HepG2 (cell line): ENCODE measurements at regions not wholly inside any gene's neighbourhood (a gene's known extent, or its start where the extent isn't known, plus 50 kb on each side); places are given as distances from the start of the nearest gene placed in this dataset.
A peak's percentile ranks its signal among the peaks of the same experiment; 100 is the strongest.
"Not testable (repeated sequence)": the region's sequence is repeated elsewhere in the genome, so short reads cannot be mapped to it uniquely, and the experiment has no call there.

Experiments used
- ATAC-seq: fragments of 200-7000 bp; cut with Tn5 transposase; 3 replicates; pipeline ENCODE4 v1.9.1; 2020; ENCODE audit warnings: mild to moderate bottlenecking, moderate library complexity
- BruUV-seq: library from RNA; stranded (reverse); fragments of 400-500 nt; replicated peaks from 2 replicates; lab custom pipeline; 2021; lab: Mats Ljungman, UMichigan
- CTCF ChIA-PET: fragments of 300-600 bp; formaldehyde crosslinking; extraction: SDS; loops from one replicate; lab custom pipeline; 2021; ENCODE audit warnings: low total read pairs, inconsistent platforms, low intra/inter-chr PET ratio; lab: Yijun Ruan, JAX
- POLR2A ChIA-PET: fragments of 350-600 bp; sonication (Branson Sonifier 250); formaldehyde crosslinking; loops from one replicate; lab custom pipeline; 2020; ENCODE audit warnings: antibody characterized with exemption, inconsistent platforms; lab: Yijun Ruan, JAX
- DNase-seq: peaks from one replicate; pipeline ENCODE4 v3.0.0-alpha.2; 2015; ENCODE audit warnings: low spot score
- FAIRE-seq: peaks from 3 replicates; lab custom pipeline; 2011; peaks lifted over from hg19 to GRCh38; lab: Jason Lieb, UNC
- H2AFZ ChIP-seq: one replicate; pipeline ENCODE4 v1.6.1; 2011; ENCODE audit warnings: low read length, inconsistent platforms
- H3K27ac ChIP-seq: fragments of 300-600 bp; 3 replicates; pipeline ENCODE4 v1.8.0; 2011; ENCODE audit warnings: mixed run types, mild to moderate bottlenecking, mixed read lengths, low read length, inconsistent platforms; ENCODE audit not compliant: insufficient read depth; ENCODE audit errors: extremely low read length
- H3K27me3 ChIP-seq, 2 experiments: fragments of 200-600 bp in 1 of 2; 2 replicates in 1 of 2; 3 replicates in 1 of 2; pipeline versions ENCODE4 v1.6.0 to v1.8.0; 2011; ENCODE audit warnings: low read length in 2 of 2, mild to moderate bottlenecking in 2 of 2, moderate library complexity in 2 of 2, inconsistent platforms in 1 of 2; ENCODE audit not compliant: insufficient read depth in 2 of 2, control insufficient read depth in 1 of 2
- H3K36me3 ChIP-seq, 2 experiments: fragments of 200-600 bp in 1 of 2; replicated peaks in 1 of 2; 2 replicates in 1 of 2; 3 replicates in 1 of 2; pipeline versions ENCODE4 v1.5.1 to v1.8.0; 2011; ENCODE audit warnings: low read length in 2 of 2, inconsistent platforms in 1 of 2; ENCODE audit not compliant: insufficient read depth in 2 of 2, control insufficient read depth in 1 of 2
- H3K4me1 ChIP-seq: 2 replicates; pipeline ENCODE4 v1.5.1; 2012; ENCODE audit warnings: low read length, inconsistent platforms; ENCODE audit not compliant: insufficient read depth
- H3K4me2 ChIP-seq: 2 replicates; pipeline ENCODE4 v1.6.0; 2011; ENCODE audit warnings: low read depth, low read length, inconsistent platforms
- H3K4me3 ChIP-seq, 3 experiments: fragments of 200-600 bp in 1 of 3; sonication (generic), shearing (Covaris generic) in 1 of 3; replicated peaks in 1 of 3; 2 replicates each; pipeline ENCODE4 v1.5.1; 2011 to 2016; ENCODE audit warnings: low read length in 3 of 3, inconsistent platforms in 2 of 3, low read depth in 2 of 3, mild to moderate bottlenecking in 2 of 3, control low read depth in 1 of 3, mixed read lengths in 1 of 3; ENCODE audit not compliant: insufficient read depth in 1 of 3
- H3K79me2 ChIP-seq: one replicate; pipeline ENCODE4 v1.6.1; 2011; ENCODE audit warnings: low read length, inconsistent platforms; ENCODE audit not compliant: insufficient read depth
- H3K9ac ChIP-seq: 2 replicates; pipeline ENCODE4 v1.6.0; 2011; ENCODE audit warnings: mild to moderate bottlenecking, low read depth, low read length, inconsistent platforms; ENCODE audit not compliant: insufficient read depth
- H3K9me3 ChIP-seq: 2 replicates; pipeline ENCODE4 v1.5.1; 2012; ENCODE audit warnings: mild to moderate bottlenecking, low read length
- H4K20me1 ChIP-seq: 2 replicates; pipeline ENCODE4 v1.6.0; 2011; ENCODE audit warnings: inconsistent platforms, mild to moderate bottlenecking, low read length, moderate library complexity; ENCODE audit not compliant: insufficient read depth
- CAMTA2 ChIP-seq: sonication (generic); formaldehyde crosslinking; IDR thresholded peaks from 2 replicates; pipeline ENCODE4 v1.4.0; 2020; ENCODE audit warnings: mild to moderate bottlenecking, missing genetic modification reagents, borderline replicate concordance
- FOXC1 ChIP-seq: sonication (generic); formaldehyde crosslinking; IDR thresholded peaks from 2 replicates; pipeline ENCODE4 v1.8.0; 2022; ENCODE audit warnings: mild to moderate bottlenecking, missing genetic modification reagents, borderline replicate concordance
- HNF1B ChIP-seq: sonication (generic); formaldehyde crosslinking; IDR thresholded peaks from 2 replicates; pipeline ENCODE4 v1.5.1; 2020; ENCODE audit warnings: mild to moderate bottlenecking, moderate library complexity, missing genetic modification reagents
- PHF21A ChIP-seq: sonication (generic); formaldehyde crosslinking; IDR thresholded peaks from 2 replicates; pipeline ENCODE4 v1.5.0; 2020; ENCODE audit warnings: mild to moderate bottlenecking, missing genetic modification reagents
- TEAD3 ChIP-seq: optimal IDR thresholded peaks from 2 replicates; pipeline ENCODE3; 2016; ENCODE audit warnings: borderline replicate concordance
- TP53 ChIP-seq: sonication (generic); formaldehyde crosslinking; conservative IDR thresholded peaks from 2 replicates; pipeline ENCODE4 v1.4.0; 2020; ENCODE audit warnings: missing genetic modification reagents
- ZNF292 ChIP-seq: sonication (generic); formaldehyde crosslinking; IDR thresholded peaks from 2 replicates; pipeline ENCODE4 v1.8.1; 2022; ENCODE audit warnings: mild to moderate bottlenecking, low read depth, missing genetic modification reagents, borderline replicate concordance
- ZNF644 ChIP-seq: IDR thresholded peaks from 2 replicates; pipeline ENCODE4 v1.6.1; 2016; ENCODE audit warnings: low read depth
- ZNF790 ChIP-seq: sonication (generic); formaldehyde crosslinking; IDR thresholded peaks from 2 replicates; pipeline ENCODE4 v1.8.0; 2022; ENCODE audit warnings: missing genetic modification reagents, mild to moderate bottlenecking, borderline replicate concordance
- WGBS: methylation state at CpG from one replicate; pipeline ENCODE4 v1.1.6; 2017; ENCODE audit warnings: low lambda C conversion rate; 5-methylcytosine and 5-hydroxymethylcytosine counted together
- in situ Hi-C: cut with HindIII; loops from 2 replicates; pipeline ENCODE4 v1.10.0; 2017; ENCODE audit warnings: low pct_unique_long_range_greater_than_20kb; ENCODE audit not compliant: extremely low pct_ligation_motif_present
- intact Hi-C: fragments of 100-400 bp; cut with micrococcal nuclease; formaldehyde crosslinking; loops from one replicate; pipeline ENCODE4 v1.10.0; 2022; ENCODE audit not compliant: unreplicated experiment
- TF ChIP-seq, protein P1 (sequence below): sonication (generic); IDR thresholded peaks from 2 replicates; pipeline ENCODE4 v1.6.1; 2016; ENCODE audit warnings: low read depth, borderline replicate concordance
- TF ChIP-seq, protein P2 (sequence below): sonication (generic); formaldehyde crosslinking; IDR thresholded peaks from 2 replicates; pipeline ENCODE4 v1.4.0; 2020; ENCODE audit warnings: missing genetic modification reagents
- TF ChIP-seq, protein P3 (sequence below): sonication (generic); formaldehyde crosslinking; IDR thresholded peaks from 2 replicates; pipeline ENCODE4 v1.4.0; 2020; ENCODE audit warnings: missing genetic modification reagents

DNA sequence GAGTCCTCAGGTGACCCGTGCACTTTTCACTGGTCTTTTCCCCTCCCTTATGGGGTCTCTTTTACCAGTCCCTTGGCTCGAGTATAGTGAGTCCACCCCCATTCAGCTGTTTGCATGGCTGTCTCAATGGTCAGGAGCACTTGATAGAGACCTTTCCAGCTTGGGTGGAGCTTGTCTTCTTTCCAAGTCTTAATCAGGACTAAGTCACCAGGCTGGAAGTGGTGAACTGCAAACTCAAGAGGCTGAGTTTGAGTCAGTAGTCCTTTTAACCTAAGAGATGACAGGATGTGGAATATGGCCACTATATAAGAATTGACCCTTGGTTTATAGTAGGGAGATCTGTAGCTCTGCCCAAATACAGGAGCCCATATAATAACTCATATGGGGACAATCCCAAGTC is 279.7 kb downstream of the PYDC2 start:
- intact Hi-C loops: loop anchor here (2.0 kb wide), 1 partner anchor 14 kb away; no protein-coding TSS in a partner anchor
- no peak for ATAC-seq
- Histone ChIP-seq H3K4me1 (peaks cover 37% of the 10 kb centered on the region), H3K9me3 (peaks cover 5% of the 10 kb centered on the region; the same call in 1 of the 2 replicates), H3K4me3 (no peak overlapping the region), H3K79me2 (no peaks in the 10 kb centered on the region), H3K27ac (peak overlapping the region; percentile 90), H3K4me2 (no peak overlapping the region), H3K9ac (no peak overlapping the region), H2AFZ (no peak overlapping the region), H3K27me3 (no peaks in the 10 kb centered on the region), H4K20me1 (no peaks in the 10 kb centered on the region), H3K36me3 (no peaks in the 10 kb centered on the region)
- in situ Hi-C loops: no loop called here
- POLR2A ChIA-PET: no interaction called here
- FAIRE-seq: no peak
- TF ChIP-seq FOXC1: no peak
- no peak for TF ChIP-seq HNF1B (CRISPR knock-in tag)
- no peak for TF ChIP-seq CAMTA2 (CRISPR knock-in tag)
- TF ChIP-seq ZNF790 (CRISPR knock-in tag): no peak
- no peak for TF ChIP-seq TP53 (CRISPR knock-in tag)
- no peak for DNase-seq
- CTCF ChIA-PET: no interaction called here
- WGBS: 65% methylated on average over 2 of the region's 2 CpGs
- BruUV-seq: no TSS peak

GRCh38 chr3:191741847-191742350 is 280.9 kb downstream of the PYDC2 start:
- BruUV-seq, H2AFZ ChIP-seq, H3K36me3 ChIP-seq, H3K79me2 ChIP-seq, in situ Hi-C loops, POLR2A ChIA-PET, H3K9me3 ChIP-seq, H3K27me3 ChIP-seq, CTCF ChIA-PET, H4K20me1 ChIP-seq: not testable (repeated sequence)
- intact Hi-C loops: loop anchor here (1.0 to 2.0 kb wide), 2 partner anchors 15 to 20 kb away; no protein-coding TSS in a partner anchor
- FAIRE-seq: peak; percentile 73
- peak overlapping the region; percentile 90 for H3K27ac ChIP-seq
- peak; percentile 100 for ATAC-seq
- WGBS: 4% methylated on average over 1 of the region's 1 CpG
- peak overlapping the region in 2 of 3 experiments; percentile 19 to 41; a peak in 1 of 6 replicates for H3K4me3 ChIP-seq
- H3K4me2 ChIP-seq: peak overlapping the region; percentile 60
- peak overlapping the region; percentile 44 for H3K9ac ChIP-seq
- peaks cover 37% of the 10 kb centered on the region for H3K4me1 ChIP-seq
- peak; percentile 95 for DNase-seq
- TF ChIP-seq ZNF644 (CRISPR knock-in tag): peak; percentile 84
- peak; percentile 79 for TF ChIP-seq PHF21A
- TF ChIP-seq, protein P1, sequence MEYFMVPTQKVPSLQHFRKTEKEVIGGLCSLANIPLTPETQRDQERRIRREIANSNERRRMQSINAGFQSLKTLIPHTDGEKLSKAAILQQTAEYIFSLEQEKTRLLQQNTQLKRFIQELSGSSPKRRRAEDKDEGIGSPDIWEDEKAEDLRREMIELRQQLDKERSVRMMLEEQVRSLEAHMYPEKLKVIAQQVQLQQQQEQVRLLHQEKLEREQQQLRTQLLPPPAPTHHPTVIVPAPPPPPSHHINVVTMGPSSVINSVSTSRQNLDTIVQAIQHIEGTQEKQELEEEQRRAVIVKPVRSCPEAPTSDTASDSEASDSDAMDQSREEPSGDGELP: peak; percentile 79; the same call in 1 of the 2 replicates
- TF ChIP-seq, protein P2, sequence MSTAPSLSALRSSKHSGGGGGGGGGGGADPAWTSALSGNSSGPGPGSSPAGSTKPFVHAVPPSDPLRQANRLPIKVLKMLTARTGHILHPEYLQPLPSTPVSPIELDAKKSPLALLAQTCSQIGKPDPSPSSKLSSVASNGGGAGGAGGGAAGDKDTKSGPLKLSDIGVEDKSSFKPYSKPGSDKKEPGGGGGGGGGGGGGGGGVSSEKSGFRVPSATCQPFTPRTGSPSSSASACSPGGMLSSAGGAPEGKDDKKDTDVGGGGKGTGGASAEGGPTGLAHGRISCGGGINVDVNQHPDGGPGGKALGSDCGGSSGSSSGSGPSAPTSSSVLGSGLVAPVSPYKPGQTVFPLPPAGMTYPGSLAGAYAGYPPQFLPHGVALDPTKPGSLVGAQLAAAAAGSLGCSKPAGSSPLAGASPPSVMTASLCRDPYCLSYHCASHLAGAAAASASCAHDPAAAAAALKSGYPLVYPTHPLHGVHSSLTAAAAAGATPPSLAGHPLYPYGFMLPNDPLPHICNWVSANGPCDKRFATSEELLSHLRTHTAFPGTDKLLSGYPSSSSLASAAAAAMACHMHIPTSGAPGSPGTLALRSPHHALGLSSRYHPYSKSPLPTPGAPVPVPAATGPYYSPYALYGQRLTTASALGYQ (CRISPR knock-in tag): peak; percentile 51; the same call in 1 of the 2 replicates
- TF ChIP-seq ZNF292: peak; percentile 93; the same call in 1 of the 2 replicates
- TF ChIP-seq, protein P3, sequence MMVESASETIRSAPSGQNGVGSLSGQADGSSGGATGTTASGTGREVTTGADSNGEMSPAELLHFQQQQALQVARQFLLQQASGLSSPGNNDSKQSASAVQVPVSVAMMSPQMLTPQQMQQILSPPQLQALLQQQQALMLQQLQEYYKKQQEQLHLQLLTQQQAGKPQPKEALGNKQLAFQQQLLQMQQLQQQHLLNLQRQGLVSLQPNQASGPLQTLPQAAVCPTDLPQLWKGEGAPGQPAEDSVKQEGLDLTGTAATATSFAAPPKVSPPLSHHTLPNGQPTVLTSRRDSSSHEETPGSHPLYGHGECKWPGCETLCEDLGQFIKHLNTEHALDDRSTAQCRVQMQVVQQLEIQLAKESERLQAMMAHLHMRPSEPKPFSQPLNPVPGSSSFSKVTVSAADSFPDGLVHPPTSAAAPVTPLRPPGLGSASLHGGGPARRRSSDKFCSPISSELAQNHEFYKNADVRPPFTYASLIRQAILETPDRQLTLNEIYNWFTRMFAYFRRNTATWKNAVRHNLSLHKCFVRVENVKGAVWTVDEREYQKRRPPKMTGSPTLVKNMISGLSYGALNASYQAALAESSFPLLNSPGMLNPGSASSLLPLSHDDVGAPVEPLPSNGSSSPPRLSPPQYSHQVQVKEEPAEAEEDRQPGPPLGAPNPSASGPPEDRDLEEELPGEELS: peak; percentile 76
- TF ChIP-seq TEAD3: peak; percentile 87
